ENCODE measurements at regions not wholly inside any gene's neighbourhood (a gene's known extent, or its start where the extent isn't known, plus 50 kb on each side); places are given as distances from the start of the nearest gene placed in this dataset.

GRCh38 chr10:44659320-44659719 lies 251.8 kb upstream of the TMEM72 start:
- BruUV-seq (replicated peaks): no TSS peak
- Histone ChIP-seq H3K9ac (ENCODE audit: low read length) (no peak overlapping the region), H3K27ac (ENCODE audit: low read depth, low read length) (no peak overlapping the region), H3K9me2 (ENCODE audit: insufficient read depth) (no peaks in the 10 kb centered on the region), H3K9me3 (ENCODE audit: control insufficient read depth in 1 of 2, insufficient read depth in 1 of 2, low read depth in 1 of 2, low read length in 2 of 2) (no peaks in the 10 kb centered on the region), H3K4me1 (ENCODE audit: control insufficient read depth in 1 of 2, insufficient read depth in 2 of 2, low read length in 2 of 2) (no peaks in the 10 kb centered on the region), H3K79me2 (ENCODE audit: insufficient read depth, low read length) (no peaks in the 10 kb centered on the region), H3K36me3 (ENCODE audit: control insufficient read depth in 1 of 2, insufficient read depth in 2 of 2, low read length in 2 of 2) (no peaks in the 10 kb centered on the region), H3K4me2 (ENCODE audit: low read length) (no peak overlapping the region), H4K20me1 (ENCODE audit: insufficient read depth) (no peaks in the 10 kb centered on the region; the same call in 1 of the 2 replicates), H3K4me3 (replicated peaks in 1 of 2; ENCODE audit: low read depth in 1 of 2, low read length in 2 of 2) (no peak overlapping the region), H2AFZ (ENCODE audit: low read depth, low read length, poor library complexity, severe bottlenecking) (no peak overlapping the region), H3K27me3 (ENCODE audit: insufficient read depth, low read length) (peaks cover 5% of the 10 kb centered on the region; the same call in 1 of the 2 replicates)
- RAD21 ChIA-PET (ENCODE audit: low non-redundant PET in 1 of 2, low total read pairs in 2 of 2, uncharacterized antibody in 2 of 2, unreplicated experiment in 2 of 2): no interaction called here
- DNase-seq (ENCODE audit: low read depth, low spot score): no peak
- TF ChIP-seq RAD21 (IDR thresholded peaks at IDR 0.05; ENCODE audit: low read depth) (no peak), MAX (IDR thresholded peaks at IDR 0.05) (no peak), POLR2AphosphoS5 (IDR thresholded peaks at IDR 0.05; ENCODE audit: low read depth, low read length) (no peak), EGR1 (IDR thresholded peaks at IDR 0.05; ENCODE audit: low read depth) (no peak), EZH2phosphoT487 (IDR thresholded peaks at IDR 0.05; ENCODE audit: borderline replicate concordance) (no peak), TCF7L2 (IDR thresholded peaks at IDR 0.05; ENCODE audit: borderline replicate concordance, extremely low read depth, insufficient read depth, insufficient read length) (no peak), CEBPB (IDR thresholded peaks at IDR 0.05; ENCODE audit: low read depth) (no peak)
- ATAC-seq: no peak
- intact Hi-C loops (cut with micrococcal nuclease): no loop called here
- CTCF ChIA-PET: no interaction called here
- POLR2A ChIA-PET: no interaction called here

- no peak for TF ChIP-seq EZH2phosphoT487 (IDR thresholded peaks at IDR 0.05; ENCODE audit: borderline replicate concordance)
- no peak for TF ChIP-seq ZFX (IDR thresholded peaks at IDR 0.05)
- TF ChIP-seq ATF3 (IDR thresholded peaks at IDR 0.05): no peak
- TF ChIP-seq JUND (IDR thresholded peaks at IDR 0.05): no peak
- TF ChIP-seq EZH2 (IDR thresholded peaks at IDR 0.05): no peak
- TF ChIP-seq TCF7L2 (IDR thresholded peaks at IDR 0.05; ENCODE audit: borderline replicate concordance, extremely low read depth, insufficient read depth, insufficient read length): no peak
- no peak for TF ChIP-seq ZBTB33 (IDR thresholded peaks at IDR 0.05; ENCODE audit: extremely low read depth, insufficient replicate concordance, low read length)
- no peak for TF ChIP-seq EGR1 (IDR thresholded peaks at IDR 0.05; ENCODE audit: low read depth)
- no peak for TF ChIP-seq POLR2AphosphoS5 (IDR thresholded peaks at IDR 0.05; ENCODE audit: low read depth, low read length)
- TF ChIP-seq FOSL1 (IDR thresholded peaks at IDR 0.05; ENCODE audit: low read depth): no peak
- no peak for TF ChIP-seq YY1 (IDR thresholded peaks at IDR 0.05; ENCODE audit: extremely low read depth, insufficient replicate concordance, low read depth, low read length)
- TF ChIP-seq RAD21 (IDR thresholded peaks at IDR 0.05; ENCODE audit: low read depth): no peak
- TF ChIP-seq SP1 (IDR thresholded peaks at IDR 0.05; ENCODE audit: low read depth): no peak
- TF ChIP-seq CEBPB (IDR thresholded peaks at IDR 0.05; ENCODE audit: low read depth): no peak
- no peak for TF ChIP-seq SRF (IDR thresholded peaks at IDR 0.05; ENCODE audit: low read depth)
- TF ChIP-seq SIN3A (IDR thresholded peaks at IDR 0.05; ENCODE audit: low read depth): no peak
- no peak for TF ChIP-seq CBX3 (IDR thresholded peaks at IDR 0.05; ENCODE audit: low read depth)
- Histone ChIP-seq H3K79me2 (ENCODE audit: insufficient read depth, low read length) (no peaks in the 10 kb centered on the region), H3K4me3 (replicated peaks in 1 of 2; ENCODE audit: low read depth in 1 of 2, low read length in 2 of 2) (no peak overlapping the region), H3K4me2 (ENCODE audit: low read length) (no peak overlapping the region), H3K9me2 (ENCODE audit: insufficient read depth) (no peaks in the 10 kb centered on the region), H2AFZ (ENCODE audit: low read depth, low read length, poor library complexity, severe bottlenecking) (no peak overlapping the region), H3K36me3 (ENCODE audit: control insufficient read depth in 1 of 2, insufficient read depth in 2 of 2, low read length in 2 of 2) (no peaks in the 10 kb centered on the region), H3K27me3 (ENCODE audit: insufficient read depth, low read length) (peaks cover 5% of the 10 kb centered on the region; the same call in 1 of the 2 replicates), H3K4me1 (ENCODE audit: control insufficient read depth in 1 of 2, insufficient read depth in 2 of 2, low read length in 2 of 2) (no peaks in the 10 kb centered on the region), H3K9ac (ENCODE audit: low read length) (no peak overlapping the region), H3K27ac (ENCODE audit: low read depth, low read length) (no peak overlapping the region), H4K20me1 (ENCODE audit: insufficient read depth) (no peaks in the 10 kb centered on the region; the same call in 1 of the 2 replicates), H3K9me3 (ENCODE audit: control insufficient read depth in 1 of 2, insufficient read depth in 1 of 2, low read depth in 1 of 2, low read length in 2 of 2) (no peaks in the 10 kb centered on the region)
- POLR2A ChIA-PET: no interaction called here
- ATAC-seq (no peak), DNase-seq (ENCODE audit: low read depth, low spot score) (no peak)
- CTCF ChIA-PET: no interaction called here
- RAD21 ChIA-PET (ENCODE audit: low non-redundant PET in 1 of 2, low total read pairs in 2 of 2, uncharacterized antibody in 2 of 2, unreplicated experiment in 2 of 2): no interaction called here
- no TSS peak for BruUV-seq (replicated peaks)
- intact Hi-C loops (cut with micrococcal nuclease): no loop called here
Observed at GRCh38 chr10:44660271-44660670, 250.9 kb upstream of the TMEM72 start.

Data from HCT116 (cell line).